ENCODE measurements at regions not wholly inside any gene's neighbourhood (a gene's known extent, or its start where the extent isn't known, plus 50 kb on each side); places are given as distances from the start of the nearest gene placed in this dataset.

DNA sequence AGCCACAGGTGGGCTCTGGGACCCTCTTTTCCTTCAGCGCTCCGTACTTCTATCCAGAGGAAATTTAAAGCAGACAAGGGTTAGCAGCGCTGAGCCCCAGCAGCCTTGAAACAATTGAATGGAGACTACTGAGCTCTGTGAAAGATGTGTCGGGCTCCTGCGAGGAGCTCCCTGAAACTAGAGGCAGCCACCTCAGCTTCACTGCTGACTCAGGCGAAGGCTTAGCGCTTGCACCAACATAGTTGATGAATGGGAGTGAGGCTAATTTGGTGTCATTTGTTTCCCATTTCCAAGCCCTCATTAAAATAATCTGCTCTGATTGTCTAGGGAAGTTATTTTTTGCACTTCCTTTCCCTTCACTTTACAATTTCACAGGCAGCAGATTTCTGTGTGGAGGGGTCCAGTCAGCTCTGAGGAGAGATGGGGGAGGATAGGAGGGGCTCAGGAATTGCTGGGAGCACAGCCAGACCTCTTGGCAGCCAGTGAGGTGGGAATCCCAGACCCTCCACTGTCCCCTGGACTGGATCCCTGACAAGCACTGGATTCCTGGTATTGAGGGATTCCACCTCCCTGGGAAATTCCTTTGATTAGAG, 398.9 kb upstream of the PLXNA2 start:
- no peak for DNase-seq (ENCODE audit: low read depth)

- no peak for DNase-seq (ENCODE audit: low read depth)
These were observed 400.4 kb upstream of the PLXNA2 start for GRCh38 chr1:208644401-208645160.

- DNase-seq (ENCODE audit: low read depth) = no peak
These were observed 402.2 kb upstream of the PLXNA2 start for GRCh38 chr1:208646431-208646830.

DNA sequence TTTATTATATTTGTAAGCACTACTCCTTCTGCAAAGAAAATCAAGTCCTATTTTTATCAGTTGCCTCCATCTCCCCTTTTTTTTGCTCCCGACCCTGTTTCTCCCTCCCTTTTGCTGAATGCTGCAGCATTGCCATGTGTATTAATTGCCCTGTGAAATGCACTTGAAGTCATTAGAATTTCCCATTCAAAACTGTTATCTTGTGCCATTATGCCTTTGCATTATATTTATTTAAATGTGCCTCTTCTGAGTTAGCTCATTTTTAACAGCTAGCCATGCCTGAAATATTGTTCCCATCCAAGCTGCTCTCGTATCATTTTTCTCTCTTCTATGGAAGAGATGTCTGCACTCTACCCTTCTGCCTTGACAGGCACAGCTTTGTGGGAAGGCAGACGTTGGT, 404.0 kb upstream of the PLXNA2 start:
- DNase-seq (ENCODE audit: low read depth) = no peak

DNA sequence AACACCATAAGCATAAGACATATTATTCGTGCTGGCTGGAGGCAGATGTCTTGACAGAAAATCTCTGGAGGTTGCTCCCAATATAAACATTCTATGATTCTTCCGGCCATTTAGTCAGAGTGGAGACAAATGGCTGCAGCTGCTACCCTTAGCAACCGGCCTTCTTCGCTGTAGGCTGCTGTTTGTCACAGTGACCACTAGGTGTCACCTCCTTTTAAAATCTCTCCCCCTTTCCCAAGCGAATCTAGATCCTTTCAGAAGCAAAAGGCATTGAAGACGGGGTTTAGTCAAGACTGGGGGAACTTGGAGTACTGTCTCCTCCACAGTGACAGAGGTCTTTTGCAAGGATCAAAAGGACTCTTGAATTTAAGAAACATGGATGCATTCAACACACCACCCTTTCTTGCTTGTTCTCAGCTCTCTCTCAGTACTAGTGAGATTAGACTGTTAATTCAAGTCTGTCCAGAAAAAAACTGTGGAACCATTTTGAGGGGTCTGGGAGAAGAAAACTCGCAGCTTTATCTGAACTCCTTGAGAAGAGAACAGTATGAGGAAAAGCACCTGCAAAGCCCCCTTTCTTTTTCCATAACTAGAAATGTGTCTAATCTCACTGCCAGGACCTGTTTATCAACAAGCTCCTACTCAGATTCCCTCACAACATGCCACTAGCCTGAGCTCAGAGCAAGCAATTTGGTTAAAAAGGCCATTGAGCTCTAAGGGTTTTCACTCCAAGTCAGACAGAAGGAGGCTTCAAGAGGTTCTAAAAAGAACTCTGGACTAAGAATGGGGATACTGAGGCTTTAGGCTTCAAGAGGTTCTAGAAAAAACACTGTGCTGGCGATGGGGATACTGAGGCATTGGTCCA, 408.3 kb upstream of the PLXNA2 start:
- no peak for DNase-seq (ENCODE audit: low read depth)

GRCh38 chr1:208653426-208653825, 409.2 kb upstream of the PLXNA2 start:
- no peak for DNase-seq (ENCODE audit: low read depth)

GRCh38 chr1:208654241-208654640, 410.1 kb upstream of the PLXNA2 start:
- DNase-seq (ENCODE audit: low read depth) = no peak

DNA sequence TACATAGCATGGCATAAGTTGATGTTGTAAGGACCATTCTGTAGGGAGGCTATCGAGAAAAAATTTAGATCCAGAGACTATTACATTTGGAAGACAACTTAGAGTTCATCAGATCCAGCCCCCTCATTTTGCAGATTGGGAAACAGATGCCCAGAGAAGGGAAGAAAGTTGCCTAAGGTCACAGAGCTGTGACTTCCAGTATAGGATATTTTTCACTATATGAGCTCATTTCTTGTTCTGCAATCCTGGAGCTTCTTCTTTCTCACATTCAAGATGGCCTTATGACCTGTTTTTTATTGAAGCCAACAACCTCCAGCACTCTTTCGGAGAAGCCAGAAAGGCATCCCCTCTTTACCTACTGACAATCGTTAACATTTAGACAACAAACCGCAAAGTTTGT, 421.8 kb upstream of the PLXNA2 start:
- no peak for DNase-seq (ENCODE audit: low read depth)

GRCh38 chr1:208668991-208669390, 424.8 kb upstream of the PLXNA2 start:
- no peak for DNase-seq (ENCODE audit: low read depth)

DNA sequence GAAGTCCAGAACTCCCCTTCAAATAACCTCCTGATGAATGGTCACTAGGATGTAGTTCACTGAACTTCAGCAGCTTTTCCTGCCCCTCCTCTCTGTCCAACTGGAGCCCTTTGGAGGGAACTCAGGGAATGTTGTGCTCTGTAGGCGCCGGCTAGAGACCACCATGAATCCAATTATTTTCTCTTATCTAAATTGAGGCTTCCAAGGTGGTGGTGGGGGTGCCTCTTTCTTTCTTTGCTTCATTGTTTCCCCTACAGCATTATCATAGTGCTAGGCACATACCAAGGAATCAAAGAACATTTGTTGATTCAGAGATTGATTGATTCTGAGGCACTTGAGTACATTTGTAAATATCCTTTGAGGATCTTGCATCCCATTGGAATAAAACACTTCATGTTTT, 426.6 kb upstream of the PLXNA2 start:
- no peak for DNase-seq (ENCODE audit: low read depth)

- DNase-seq (ENCODE audit: low read depth) = no peak
These were observed 437.9 kb upstream of the PLXNA2 start for GRCh38 chr1:208681878-208682663.

- no peak for DNase-seq (ENCODE audit: low read depth)
These were observed 438.5 kb upstream of the PLXNA2 start for GRCh38 chr1:208682664-208683013.

- DNase-seq (ENCODE audit: low read depth) = no peak
These were observed 439.0 kb upstream of the PLXNA2 start for GRCh38 chr1:208683141-208683540.

GRCh38 chr1:208684192-208684591, 440.0 kb upstream of the PLXNA2 start:
- no peak for DNase-seq (ENCODE audit: low read depth)

- DNase-seq (ENCODE audit: low read depth) = no peak
These were observed 442.4 kb upstream of the PLXNA2 start for GRCh38 chr1:208686592-208686991.

DNA sequence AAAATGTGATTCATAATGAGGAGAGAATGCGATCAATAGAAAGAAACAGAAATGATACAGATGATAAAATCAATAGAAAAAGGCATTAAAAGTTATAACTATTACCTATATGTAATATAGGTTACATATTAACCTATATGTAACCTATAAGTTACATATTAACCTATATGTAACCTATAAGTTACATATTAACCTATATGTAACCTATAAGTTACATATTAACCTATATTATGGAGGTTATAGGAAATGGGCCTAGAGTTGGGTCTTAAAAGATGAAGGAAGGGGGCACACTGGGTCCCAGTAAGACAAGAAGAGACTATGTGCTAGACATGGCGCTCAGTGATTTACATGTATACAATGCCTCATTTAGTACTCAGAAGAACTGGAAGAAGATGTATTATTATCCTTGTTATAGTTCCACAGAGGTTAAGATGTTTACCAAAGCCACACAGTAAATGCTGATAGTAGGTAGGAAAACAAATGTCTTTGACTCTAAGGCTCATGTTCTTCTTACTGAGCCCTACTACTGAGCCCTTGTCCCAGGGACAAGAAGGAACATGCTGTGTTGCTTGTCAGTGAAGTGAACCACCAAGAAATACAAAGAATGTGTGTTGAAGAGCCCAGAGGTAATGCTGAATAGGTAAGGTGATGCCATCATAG, 444.6 kb upstream of the PLXNA2 start:
- DNase-seq (ENCODE audit: low read depth) = no peak

GRCh38 chr1:208691012-208691411, 446.8 kb upstream of the PLXNA2 start:
- DNase-seq (ENCODE audit: low read depth) = no peak

GRCh38 chr1:208709981-208710380, 465.8 kb upstream of the PLXNA2 start:
- no peak for DNase-seq (ENCODE audit: low read depth)

DNA sequence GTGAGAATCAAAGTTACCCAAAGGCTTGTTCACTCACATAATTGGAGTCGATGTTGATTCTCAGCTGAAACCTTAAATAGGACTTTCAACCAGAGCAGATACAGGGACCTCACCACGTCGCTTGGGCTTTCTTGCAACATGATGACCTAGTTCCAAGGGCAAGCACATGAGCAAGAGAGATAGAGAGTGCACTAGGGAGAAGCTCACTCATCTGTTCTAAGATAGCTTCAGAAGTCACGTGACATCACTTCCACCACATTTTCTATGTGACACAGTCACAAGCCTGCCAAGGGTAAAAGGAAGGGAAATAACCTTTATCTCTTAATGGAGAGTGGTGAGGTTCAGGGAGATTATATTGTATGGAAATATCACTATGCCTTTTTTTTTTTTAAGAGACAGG, 470.1 kb upstream of the PLXNA2 start:
- no peak for DNase-seq (ENCODE audit: low read depth)

- no peak for DNase-seq (ENCODE audit: low read depth)
These were observed 473.3 kb upstream of the PLXNA2 start for GRCh38 chr1:208717525-208717924.

GRCh38 chr1:208722592-208722991, 478.4 kb upstream of the PLXNA2 start:
- DNase-seq (ENCODE audit: low read depth) = no peak

- DNase-seq (ENCODE audit: low read depth) = no peak
These were observed 479.9 kb upstream of the PLXNA2 start for GRCh38 chr1:208724079-208724478.
